ENCODE measurements at regions not wholly inside any gene's neighbourhood (a gene's known extent, or its start where the extent isn't known, plus 50 kb on each side); places are given as distances from the start of the nearest gene placed in this dataset.

- Histone ChIP-seq H3K4me3 (ENCODE audit: low read depth, low read length, poor library complexity, severe bottlenecking) (no peak overlapping the region), H3K9me2 (ENCODE audit: insufficient read depth, low read length) (no peaks in the 10 kb centered on the region), H2AFZ (ENCODE audit: low read length) (no peak overlapping the region), H3K4me2 (ENCODE audit: low read length) (no peak overlapping the region), H4K20me1 (ENCODE audit: insufficient read depth, low read length) (no peaks in the 10 kb centered on the region), H3K27ac (ENCODE audit: low read depth, low read length, poor library complexity, severe bottlenecking) (no peak overlapping the region), H3K36me3 (ENCODE audit: insufficient read depth, low read length) (no peaks in the 10 kb centered on the region), H3K4me1 (ENCODE audit: insufficient read depth, low read length, poor library complexity, severe bottlenecking) (no peaks in the 10 kb centered on the region), H3K79me2 (ENCODE audit: insufficient read depth, low read depth, low read length) (no peaks in the 10 kb centered on the region), H3K9me3 (ENCODE audit: low read length) (0 out of 2 replicates have a peak, but pooled peaks cover 7% of the 10 kb centered on the region)
- TF ChIP-seq, protein P1, sequence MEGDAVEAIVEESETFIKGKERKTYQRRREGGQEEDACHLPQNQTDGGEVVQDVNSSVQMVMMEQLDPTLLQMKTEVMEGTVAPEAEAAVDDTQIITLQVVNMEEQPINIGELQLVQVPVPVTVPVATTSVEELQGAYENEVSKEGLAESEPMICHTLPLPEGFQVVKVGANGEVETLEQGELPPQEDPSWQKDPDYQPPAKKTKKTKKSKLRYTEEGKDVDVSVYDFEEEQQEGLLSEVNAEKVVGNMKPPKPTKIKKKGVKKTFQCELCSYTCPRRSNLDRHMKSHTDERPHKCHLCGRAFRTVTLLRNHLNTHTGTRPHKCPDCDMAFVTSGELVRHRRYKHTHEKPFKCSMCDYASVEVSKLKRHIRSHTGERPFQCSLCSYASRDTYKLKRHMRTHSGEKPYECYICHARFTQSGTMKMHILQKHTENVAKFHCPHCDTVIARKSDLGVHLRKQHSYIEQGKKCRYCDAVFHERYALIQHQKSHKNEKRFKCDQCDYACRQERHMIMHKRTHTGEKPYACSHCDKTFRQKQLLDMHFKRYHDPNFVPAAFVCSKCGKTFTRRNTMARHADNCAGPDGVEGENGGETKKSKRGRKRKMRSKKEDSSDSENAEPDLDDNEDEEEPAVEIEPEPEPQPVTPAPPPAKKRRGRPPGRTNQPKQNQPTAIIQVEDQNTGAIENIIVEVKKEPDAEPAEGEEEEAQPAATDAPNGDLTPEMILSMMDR (conservative IDR thresholded peaks at IDR 0.05; ENCODE audit: low read length), result no peak
- TF ChIP-seq EZH2phosphoT487 (IDR thresholded peaks at IDR 0.05; ENCODE audit: borderline replicate concordance, low read depth, low read length), result no peak
- intact Hi-C loops (cut with micrococcal nuclease; ENCODE audit: unreplicated experiment), result no loop called here
- no peak for DNase-seq (ENCODE audit: low spot score)
- no TSS peak for BruUV-seq (replicated peaks)
- ChIA-PET POLR2A (no interaction called here), CTCF (ENCODE audit: unreplicated experiment) (no interaction called here)
Observed at GRCh38 chr16:26189536-26189935, 497.8 kb downstream of the HS3ST4 start.

DNA sequence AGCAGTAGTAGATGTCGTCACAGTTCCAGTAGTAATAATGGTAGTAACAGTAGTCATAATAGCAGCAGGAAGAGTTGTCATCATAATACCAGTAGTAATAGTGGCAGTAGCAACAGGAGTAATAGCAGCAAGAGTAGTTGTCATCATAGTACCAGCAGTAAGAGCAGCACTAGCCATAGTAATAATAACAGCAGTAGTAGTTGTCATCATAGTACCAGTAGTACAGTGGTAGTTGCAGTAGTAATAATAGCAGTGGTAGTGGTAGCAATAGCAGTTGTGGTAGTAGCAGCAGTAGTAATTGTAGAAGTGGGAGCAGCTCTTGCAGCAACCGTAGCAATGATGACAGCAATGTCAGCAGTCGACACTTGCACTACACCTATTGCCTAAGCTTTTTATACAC is 502.8 kb downstream of the HS3ST4 start:
- Histone ChIP-seq H3K36me3 (ENCODE audit: insufficient read depth, low read length) (no peaks in the 10 kb centered on the region), H3K27ac (ENCODE audit: low read depth, low read length, poor library complexity, severe bottlenecking) (no peak overlapping the region), H4K20me1 (ENCODE audit: insufficient read depth, low read length) (no peaks in the 10 kb centered on the region), H3K9me3 (ENCODE audit: low read length) (0 out of 2 replicates have a peak, but pooled peaks cover 7% of the 10 kb centered on the region), H3K79me2 (ENCODE audit: insufficient read depth, low read depth, low read length) (no peaks in the 10 kb centered on the region), H2AFZ (ENCODE audit: low read length) (no peak overlapping the region), H3K9me2 (ENCODE audit: insufficient read depth, low read length) (no peaks in the 10 kb centered on the region; the same call in 1 of the 2 replicates), H3K4me1 (ENCODE audit: insufficient read depth, low read length, poor library complexity, severe bottlenecking) (no peaks in the 10 kb centered on the region), H3K4me3 (ENCODE audit: low read depth, low read length, poor library complexity, severe bottlenecking) (no peak overlapping the region), H3K4me2 (ENCODE audit: low read length) (no peak overlapping the region)
- no peak for TF ChIP-seq EZH2phosphoT487 (IDR thresholded peaks at IDR 0.05; ENCODE audit: borderline replicate concordance, low read depth, low read length)
- TF ChIP-seq, protein P1 (conservative IDR thresholded peaks at IDR 0.05; ENCODE audit: low read length), result no peak
- BruUV-seq (replicated peaks), result no TSS peak
- intact Hi-C loops (cut with micrococcal nuclease; ENCODE audit: unreplicated experiment), result no loop called here
- ChIA-PET POLR2A (no interaction called here), CTCF (ENCODE audit: unreplicated experiment) (no interaction called here)
- no peak for DNase-seq (ENCODE audit: low spot score)

DNA sequence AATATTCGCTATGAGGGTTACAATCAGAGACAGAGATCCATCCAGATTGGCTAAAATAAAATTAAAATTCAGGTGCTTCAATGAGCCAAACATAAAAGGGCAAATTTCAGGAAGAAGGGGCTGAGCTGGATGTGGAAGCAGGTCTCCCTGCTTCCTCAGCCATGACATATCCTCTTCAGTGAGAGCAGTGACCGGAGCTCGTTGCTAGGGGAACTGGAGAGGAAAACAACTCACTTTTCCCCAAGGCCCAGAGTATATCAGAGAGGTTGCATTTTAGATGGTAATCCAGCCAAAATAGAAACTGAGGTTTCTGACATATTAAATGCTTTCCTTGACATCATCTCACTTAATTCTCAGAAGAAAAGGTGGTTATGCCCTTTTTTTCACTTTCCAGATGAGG is 503.5 kb downstream of the HS3ST4 start:
- ChIA-PET POLR2A (no interaction called here), CTCF (ENCODE audit: unreplicated experiment) (no interaction called here)
- Histone ChIP-seq H3K9me2 (ENCODE audit: insufficient read depth, low read length) (no peaks in the 10 kb centered on the region; the same call in 1 of the 2 replicates), H3K9me3 (ENCODE audit: low read length) (0 out of 2 replicates have a peak, but pooled peaks cover 7% of the 10 kb centered on the region), H3K4me3 (ENCODE audit: low read depth, low read length, poor library complexity, severe bottlenecking) (no peak overlapping the region), H3K27ac (ENCODE audit: low read depth, low read length, poor library complexity, severe bottlenecking) (no peak overlapping the region), H3K4me1 (ENCODE audit: insufficient read depth, low read length, poor library complexity, severe bottlenecking) (no peaks in the 10 kb centered on the region), H4K20me1 (ENCODE audit: insufficient read depth, low read length) (no peaks in the 10 kb centered on the region), H3K36me3 (ENCODE audit: insufficient read depth, low read length) (no peaks in the 10 kb centered on the region), H3K4me2 (ENCODE audit: low read length) (no peak overlapping the region), H3K79me2 (ENCODE audit: insufficient read depth, low read depth, low read length) (no peaks in the 10 kb centered on the region), H2AFZ (ENCODE audit: low read length) (no peak overlapping the region)
- TF ChIP-seq, protein P1 (conservative IDR thresholded peaks at IDR 0.05; ENCODE audit: low read length), result no peak
- no peak for TF ChIP-seq EZH2phosphoT487 (IDR thresholded peaks at IDR 0.05; ENCODE audit: borderline replicate concordance, low read depth, low read length)
- no TSS peak for BruUV-seq (replicated peaks)
- intact Hi-C loops (cut with micrococcal nuclease; ENCODE audit: unreplicated experiment), result no loop called here
- DNase-seq (ENCODE audit: low spot score), result no peak
